ENCODE measurements at regions not wholly inside any gene's neighbourhood (a gene's known extent, or its start where the extent isn't known, plus 50 kb on each side); places are given as distances from the start of the nearest gene placed in this dataset.
A peak's percentile ranks its signal among the peaks of the same experiment; 100 is the strongest.

DNA sequence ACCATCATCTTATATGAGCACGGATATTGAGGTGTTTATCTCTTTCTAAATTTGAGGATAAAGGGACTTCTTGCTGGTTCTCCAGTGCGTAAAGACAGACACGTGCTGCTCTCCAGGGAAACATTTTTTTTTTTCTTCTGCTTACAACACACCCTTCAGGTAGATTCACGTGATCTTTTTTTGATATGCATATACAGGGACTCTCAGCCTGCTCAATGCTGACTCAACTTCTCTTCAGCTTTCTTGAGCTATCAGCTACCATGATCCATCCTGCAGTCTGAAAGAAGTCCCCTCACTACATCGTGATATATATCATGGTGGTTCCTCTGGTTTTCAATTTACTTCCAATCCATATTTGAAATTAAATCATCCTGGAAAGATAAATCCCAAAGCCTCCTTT, 87.1 kb upstream of the SLITRK3 start:
- DNase-seq (ENCODE audit: low spot score) = no peak

DNA sequence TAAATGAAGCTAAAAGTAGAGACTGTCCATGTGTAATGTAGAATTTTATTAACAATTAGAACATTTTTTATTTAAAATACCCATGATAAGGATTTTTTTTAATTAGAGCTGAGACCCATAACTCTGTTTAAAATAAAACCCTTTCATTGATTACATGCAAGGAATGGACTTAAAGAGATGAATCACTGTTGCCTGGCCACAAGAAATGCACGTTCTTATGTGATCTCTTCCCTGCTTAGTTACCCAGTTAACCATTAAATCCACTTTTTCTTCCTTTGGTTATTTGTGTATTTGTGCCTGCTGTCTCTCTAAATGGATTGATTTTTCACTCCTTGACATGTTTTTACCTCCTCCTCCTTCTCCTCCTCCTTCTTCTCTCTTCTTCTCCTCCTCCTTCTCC, 83.3 kb upstream of the SLITRK3 start:
- DNase-seq (ENCODE audit: low spot score) = no peak

DNA sequence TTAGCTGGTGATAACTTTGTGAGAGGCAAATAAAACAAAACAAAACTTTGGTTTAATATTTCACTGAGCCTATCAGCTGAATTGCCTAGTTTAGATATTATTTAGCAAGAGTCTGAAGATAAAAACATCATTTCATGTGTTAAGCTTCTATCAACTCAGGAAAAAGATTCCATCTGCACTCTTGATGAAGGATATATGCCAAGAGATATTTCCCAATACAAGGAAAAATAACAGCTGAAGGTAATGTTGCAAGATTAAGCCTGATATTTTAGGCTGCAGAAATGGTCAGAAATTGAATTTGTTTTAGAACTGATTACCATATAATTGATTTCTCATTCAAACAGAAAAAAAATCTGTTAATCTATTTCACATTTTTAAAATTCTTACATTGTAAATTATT, 77.2 kb upstream of the SLITRK3 start:
- DNase-seq (ENCODE audit: low spot score) = no peak

DNA sequence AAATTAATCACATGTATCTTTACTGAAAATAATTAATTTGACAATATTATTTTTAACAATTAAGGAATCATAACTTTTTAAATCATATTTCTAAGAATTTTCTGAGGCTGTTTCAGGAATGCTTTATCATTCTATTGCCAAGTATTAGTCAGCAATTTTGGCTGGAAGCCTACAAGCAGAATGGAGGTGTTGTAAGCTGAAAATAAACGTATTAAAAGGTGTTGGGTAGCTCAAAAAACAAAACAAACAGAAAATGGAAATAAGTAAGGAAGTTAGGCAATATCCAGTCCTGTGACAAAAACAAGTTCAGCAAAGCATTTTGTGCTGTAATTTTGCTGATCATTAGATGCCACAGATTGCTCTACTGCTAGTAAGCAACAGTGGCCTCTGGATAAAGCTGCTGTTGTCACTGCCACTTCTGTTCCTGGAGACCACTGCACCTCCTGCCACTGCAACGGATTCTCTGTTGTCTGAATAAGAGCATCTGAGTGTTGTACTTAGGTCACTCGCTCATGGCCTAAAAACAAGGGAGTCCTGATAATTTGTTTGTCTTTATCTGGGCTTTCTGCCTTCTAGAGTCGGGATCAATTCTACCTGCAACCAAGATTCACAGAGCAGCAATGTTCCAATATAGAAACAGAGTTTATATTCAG, 63.5 kb upstream of the SLITRK3 start:
- DNase-seq (ENCODE audit: low spot score) = no peak

GRCh38 chr3:165256554-165257065, 60.4 kb upstream of the SLITRK3 start:
- peak; percentile 17 for DNase-seq (ENCODE audit: low spot score)

- DNase-seq (ENCODE audit: low spot score) = peak; percentile 55
Observed at GRCh38 chr3:165254812-165255211, 58.6 kb upstream of the SLITRK3 start.
